NCI-H187 treated with DMSO at 0.1 percent for 48 hours (cell line): ENCODE measurements at regions not wholly inside any gene's neighbourhood (a gene's known extent, or its start where the extent isn't known, plus 50 kb on each side); places are given as distances from the start of the nearest gene placed in this dataset.

Experiments
- DNase-seq: peaks from one replicate; lab custom pipeline; 2025; lab: John Stamatoyannopoulos, UW

DNA sequence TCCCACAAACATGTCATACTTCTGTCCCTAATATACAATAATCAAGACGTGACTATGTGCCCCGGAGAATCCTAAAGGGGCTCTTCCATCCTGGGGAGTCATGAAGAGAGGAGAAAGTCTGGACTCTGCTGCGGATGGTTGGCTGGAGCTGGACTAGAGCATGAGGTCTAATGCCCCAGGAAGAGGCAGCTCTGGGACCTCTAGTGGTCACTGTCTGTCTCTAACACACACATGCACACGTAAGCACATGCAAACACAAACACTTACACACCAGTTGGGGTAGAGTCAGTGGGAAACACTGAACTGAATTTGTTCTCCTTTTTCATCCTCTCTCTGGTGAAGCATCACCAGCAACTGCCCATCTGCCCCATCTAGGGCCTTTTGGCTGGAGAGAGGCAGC is 271.6 kb downstream of the TDRD15 start:
- no peak for DNase-seq

- DNase-seq: no peak
These were observed 272.5 kb downstream of the TDRD15 start for GRCh38 chr2:21396252-21396651.

DNA sequence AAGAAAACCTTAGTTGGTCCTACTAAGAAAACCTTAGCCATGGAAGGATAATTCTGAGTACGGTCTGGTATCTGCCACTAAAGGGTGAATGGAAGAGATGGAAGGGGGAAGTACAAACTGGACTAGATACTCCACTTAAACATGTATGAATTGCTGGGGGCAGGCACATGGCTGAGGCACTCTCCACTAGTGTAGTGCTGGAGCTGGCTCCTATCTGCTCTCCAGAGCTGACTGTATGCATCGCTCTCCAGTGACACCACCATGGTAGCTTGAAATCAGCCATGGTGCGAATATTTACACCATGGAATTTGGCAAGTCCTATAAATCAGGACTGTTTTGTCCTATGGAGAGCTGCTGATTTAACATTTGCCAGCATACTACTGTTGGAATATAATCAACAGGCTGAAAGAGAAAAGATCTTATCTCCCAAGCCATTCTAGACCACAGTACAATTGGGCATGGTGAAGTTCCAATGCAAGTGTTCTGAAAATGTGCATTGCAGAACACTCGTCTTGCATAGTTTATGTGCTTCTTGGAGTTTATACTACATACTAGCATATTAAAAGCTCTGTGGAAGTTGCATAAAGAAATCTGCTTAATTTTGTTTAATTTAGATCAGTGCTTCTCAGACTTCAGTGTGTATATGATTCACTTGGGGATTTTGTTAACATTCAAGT is 277.4 kb downstream of the TDRD15 start:
- no peak for DNase-seq

GRCh38 chr2:21404137-21404536 is 280.4 kb downstream of the TDRD15 start:
- DNase-seq: no peak

GRCh38 chr2:21404827-21405625 is 281.3 kb downstream of the TDRD15 start:
- DNase-seq: no peak

GRCh38 chr2:21406386-21406785 is 282.6 kb downstream of the TDRD15 start:
- DNase-seq: no peak

DNA sequence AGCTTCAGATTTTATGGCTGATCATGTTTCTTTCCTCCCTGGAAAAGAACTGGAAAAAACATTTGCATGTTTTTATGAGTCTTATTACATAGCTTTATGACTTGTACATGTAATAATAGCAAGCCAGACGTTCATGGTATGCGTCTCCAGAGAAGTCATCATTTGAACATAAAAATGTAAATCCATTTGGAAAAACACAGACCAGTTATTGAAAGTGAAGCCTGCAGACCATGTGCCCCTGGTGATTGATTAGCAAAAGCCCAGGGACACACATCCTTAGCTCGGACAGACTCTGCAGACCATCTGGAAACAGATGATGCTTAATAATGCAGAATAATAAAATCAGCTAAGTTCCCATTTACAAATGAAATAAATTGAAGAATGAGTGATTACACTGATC is 283.1 kb downstream of the TDRD15 start:
- DNase-seq: no peak

DNA sequence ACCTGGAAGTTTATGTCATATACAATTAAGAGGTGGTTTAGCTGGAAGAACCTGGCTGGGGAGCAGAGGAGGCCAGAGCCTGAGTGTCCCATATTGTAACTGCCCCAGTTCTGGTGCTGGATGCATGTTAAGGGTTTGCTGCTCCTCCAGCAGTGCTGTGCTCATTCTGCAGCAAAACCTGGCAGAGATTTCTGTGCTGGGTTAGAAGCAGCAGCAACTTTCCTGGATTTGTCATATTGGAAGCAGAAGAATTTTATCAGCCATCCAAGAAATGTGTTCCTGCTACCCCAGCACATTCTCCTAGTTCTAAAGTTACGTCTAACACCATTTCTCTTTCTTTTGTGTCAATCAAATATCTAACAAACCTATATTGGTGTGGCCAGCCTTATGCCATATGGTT is 284.1 kb downstream of the TDRD15 start:
- DNase-seq: no peak

GRCh38 chr2:21411741-21412140 is 288.0 kb downstream of the TDRD15 start:
- no peak for DNase-seq

- DNase-seq: no peak
These were observed 289.2 kb downstream of the TDRD15 start for GRCh38 chr2:21412944-21413443.

DNA sequence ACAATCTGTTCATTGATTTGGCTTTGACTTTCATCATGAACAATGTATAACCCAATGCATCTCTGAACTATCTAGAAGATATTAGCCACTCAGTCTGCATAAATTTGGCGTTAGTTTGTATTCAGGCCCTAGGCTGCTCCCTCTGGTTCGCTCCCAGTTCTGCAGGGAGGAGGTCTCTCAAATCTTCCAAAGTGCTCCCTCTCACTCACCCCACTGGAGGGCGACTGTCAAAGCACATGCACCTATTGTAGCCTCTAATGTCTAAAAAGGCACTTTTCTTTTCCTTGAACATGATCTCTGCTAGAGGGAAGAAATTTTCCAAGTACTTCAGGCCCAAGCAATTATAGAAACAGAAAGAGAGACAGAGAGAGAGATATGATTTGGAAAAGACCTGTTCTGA is 291.5 kb downstream of the TDRD15 start:
- DNase-seq: no peak

DNA sequence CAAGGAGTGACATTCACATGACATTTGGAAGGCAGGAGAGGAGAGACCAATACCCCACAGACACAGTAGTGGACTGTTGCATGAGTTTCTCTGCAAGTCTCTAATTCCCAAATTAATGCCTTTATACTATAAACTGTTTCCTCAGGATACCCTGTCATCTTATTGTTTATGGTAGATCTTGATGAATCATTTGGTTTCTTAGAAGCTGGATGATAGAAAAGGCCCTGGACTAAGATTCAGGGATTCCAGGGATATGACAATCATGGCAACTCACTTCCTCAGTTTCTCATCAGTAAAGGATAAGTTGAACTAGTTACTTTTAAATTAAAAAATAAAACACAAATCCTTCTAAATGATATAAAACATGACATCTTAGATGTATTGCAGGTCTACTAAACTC is 292.5 kb downstream of the TDRD15 start:
- no peak for DNase-seq

DNA sequence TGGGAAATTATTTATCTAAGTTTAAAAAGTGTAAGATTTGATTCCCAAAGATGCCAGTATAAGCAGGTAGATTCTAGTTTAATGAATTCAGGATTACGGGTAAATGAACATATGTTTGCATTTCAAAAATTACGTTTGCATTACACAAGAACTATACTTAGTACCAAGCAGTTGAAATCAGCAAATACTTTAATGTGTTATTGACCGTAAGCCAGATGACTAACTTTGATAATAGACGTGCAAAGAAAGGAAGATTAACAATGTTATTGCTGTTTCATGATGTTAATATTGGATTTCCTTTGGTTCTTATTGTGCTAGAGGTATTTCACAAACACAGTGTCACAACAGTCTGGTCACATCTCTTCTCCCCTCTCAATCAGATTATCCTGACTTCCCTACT is 294.7 kb downstream of the TDRD15 start:
- no peak for DNase-seq

GRCh38 chr2:21420553-21421335 is 297.0 kb downstream of the TDRD15 start:
- no peak for DNase-seq

DNA sequence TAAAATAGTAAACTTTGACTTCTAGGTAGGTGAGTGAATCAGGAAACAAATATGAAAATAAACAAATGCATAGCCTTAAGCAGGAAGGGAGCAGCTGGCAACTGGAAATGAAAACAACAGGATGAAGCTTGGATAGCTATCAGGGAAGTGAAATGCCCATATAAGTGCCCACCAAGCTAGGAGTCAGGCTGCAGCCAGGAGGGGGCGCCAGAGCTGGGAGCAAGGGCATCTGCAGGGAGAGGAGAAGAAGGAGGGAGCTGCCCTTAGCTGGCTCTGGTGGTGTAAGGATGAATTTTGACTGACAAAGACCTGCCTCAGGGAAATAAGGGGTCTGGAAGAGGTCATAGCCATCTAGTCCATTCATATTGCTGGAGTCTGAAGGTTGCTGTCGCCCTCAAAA is 298.3 kb downstream of the TDRD15 start:
- DNase-seq: no peak

DNA sequence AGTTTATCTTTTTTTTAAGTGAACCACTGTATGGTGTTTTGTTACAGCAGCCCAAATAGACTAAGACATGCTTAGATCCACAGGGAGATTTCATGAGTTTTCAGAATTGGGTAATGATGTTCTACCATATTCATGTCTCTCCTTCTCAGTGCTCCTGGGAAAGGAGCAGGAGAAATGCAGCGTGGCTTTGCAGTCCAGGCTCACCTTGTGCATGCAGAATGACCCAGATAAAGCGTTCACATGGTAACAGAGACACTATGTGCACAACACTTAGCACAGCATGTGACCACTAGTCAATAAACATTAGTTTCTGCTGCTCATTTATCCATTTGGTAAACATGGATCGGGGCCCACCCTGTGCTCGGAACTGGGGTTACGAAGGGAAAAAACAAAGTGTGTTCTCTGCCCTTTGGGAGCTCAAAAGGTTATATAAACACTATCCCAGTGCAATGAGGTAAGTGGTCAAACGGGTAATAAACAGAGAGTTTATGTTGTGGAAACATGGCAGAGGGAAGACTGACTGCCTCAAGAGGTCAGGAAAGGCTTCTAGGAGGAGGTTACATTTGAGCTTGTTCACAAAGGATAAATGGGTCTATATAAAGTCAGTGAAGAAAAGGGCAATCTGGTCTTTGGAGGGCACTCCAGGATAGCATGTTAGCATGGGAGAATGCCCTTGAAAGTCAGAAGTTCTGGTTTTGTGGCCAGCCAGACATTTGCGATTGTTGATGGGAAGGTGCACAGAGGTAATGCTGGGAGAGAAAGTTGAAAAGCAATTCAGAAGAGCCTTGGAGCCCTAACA is 299.2 kb downstream of the TDRD15 start:
- no peak for DNase-seq

DNA sequence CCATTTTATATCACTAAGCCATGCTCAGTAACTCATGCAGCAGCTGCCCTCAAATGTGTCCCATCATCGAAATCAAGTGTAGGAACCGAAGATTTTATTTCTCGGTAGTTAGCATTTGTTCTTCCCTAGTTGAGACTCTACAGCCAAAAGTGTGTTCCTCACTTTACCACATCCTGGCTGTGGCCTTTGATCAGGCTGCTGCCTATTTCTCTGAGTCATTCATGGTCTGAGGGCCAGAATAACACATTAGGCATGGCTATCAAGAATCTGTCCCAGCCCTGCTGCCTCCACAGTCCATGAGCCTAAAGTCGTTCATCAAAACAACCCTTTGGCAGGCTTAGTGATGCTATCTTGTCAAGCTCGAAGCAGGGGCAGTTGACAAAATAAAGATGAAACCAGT is 300.1 kb downstream of the TDRD15 start:
- no peak for DNase-seq

DNA sequence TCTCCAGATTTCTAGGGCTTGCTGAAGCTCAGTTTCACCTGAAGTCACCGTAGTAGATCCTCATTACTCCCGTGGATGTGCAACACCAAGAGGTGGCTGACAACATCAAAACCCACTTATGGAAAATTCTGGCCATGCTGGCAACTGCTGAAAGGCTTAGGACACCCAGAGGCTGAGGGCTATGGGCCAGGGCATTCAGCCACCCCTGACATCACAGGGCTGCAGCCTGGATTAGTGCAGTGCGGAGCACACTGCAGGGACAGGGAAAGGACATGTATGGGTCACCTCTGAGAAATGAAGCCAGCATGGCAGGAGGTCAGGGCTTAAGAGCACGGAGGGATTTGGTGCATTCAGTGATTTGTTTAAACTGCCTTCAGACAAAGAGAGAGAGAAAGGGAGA is 300.6 kb downstream of the TDRD15 start:
- DNase-seq: no peak

GRCh38 chr2:21427606-21428005 is 303.8 kb downstream of the TDRD15 start:
- DNase-seq: no peak

GRCh38 chr2:21428754-21429153 is 305.0 kb downstream of the TDRD15 start:
- DNase-seq: no peak

- DNase-seq: no peak
These were observed 306.0 kb downstream of the TDRD15 start for GRCh38 chr2:21429747-21430146.

- no peak for DNase-seq
These were observed 307.3 kb downstream of the TDRD15 start for GRCh38 chr2:21431078-21431477.
